Thoracic aorta (tissue), 2 donors: ENCODE measurements at regions not wholly inside any gene's neighbourhood (a gene's known extent, or its start where the extent isn't known, plus 50 kb on each side); places are given as distances from the start of the nearest gene placed in this dataset.

Experiments used
- ATAC-seq: fragments of 150-250 bp; one replicate; pipeline ENCODE4 v1.8.0; 2017; ENCODE audit warnings: low read depth; ENCODE audit not compliant: insufficient number of reproducible peaks, low FRiP score
- DNase-seq: peaks from one replicate; pipeline ENCODE4 v3.0.0-alpha.2; 2020; ENCODE audit warnings: low spot score
- H3K27ac ChIP-seq, 2 donors: fragments of 200-600 bp; sonication (generic); 1 replicate in 1 of 2; 2 replicates in 1 of 2; pipeline ENCODE4 v1.5.1; 2016; ENCODE audit warnings: mild to moderate bottlenecking in 2 of 2, moderate library complexity in 2 of 2
- H3K27me3 ChIP-seq: fragments of 200-600 bp; sonication (generic); replicated peaks from 2 replicates; pipeline ENCODE4 v1.6.0; 2016; ENCODE audit warnings: mild to moderate bottlenecking; ENCODE audit not compliant: insufficient read depth
- H3K36me3 ChIP-seq: fragments of 200-600 bp; sonication (generic); one replicate; pipeline ENCODE4 v1.5.1; 2016
- H3K4me1 ChIP-seq, 2 donors: fragments of 200-600 bp; sonication (generic); 1 replicate in 1 of 2; 2 replicates in 1 of 2; pipeline versions ENCODE4 v1.5.1 to v1.6.0; 2016; ENCODE audit warnings: low read depth in 2 of 2, mild to moderate bottlenecking in 1 of 2; ENCODE audit not compliant: control insufficient read depth in 1 of 2
- H3K4me3 ChIP-seq: fragments of 200-600 bp; sonication (generic); 2 replicates; pipeline ENCODE4 v1.5.1; 2016; ENCODE audit warnings: mild to moderate bottlenecking
- H3K9me3 ChIP-seq: fragments of 200-600 bp; sonication (generic); 2 replicates; pipeline ENCODE4 v1.5.1; 2016
- TF ChIP-seq, protein P1 (sequence below): fragments of 200-600 bp; sonication (generic); IDR thresholded peaks from one replicate; pipeline ENCODE4 v1.5.1; 2019; ENCODE audit warnings: antibody characterized with exemption

DNA sequence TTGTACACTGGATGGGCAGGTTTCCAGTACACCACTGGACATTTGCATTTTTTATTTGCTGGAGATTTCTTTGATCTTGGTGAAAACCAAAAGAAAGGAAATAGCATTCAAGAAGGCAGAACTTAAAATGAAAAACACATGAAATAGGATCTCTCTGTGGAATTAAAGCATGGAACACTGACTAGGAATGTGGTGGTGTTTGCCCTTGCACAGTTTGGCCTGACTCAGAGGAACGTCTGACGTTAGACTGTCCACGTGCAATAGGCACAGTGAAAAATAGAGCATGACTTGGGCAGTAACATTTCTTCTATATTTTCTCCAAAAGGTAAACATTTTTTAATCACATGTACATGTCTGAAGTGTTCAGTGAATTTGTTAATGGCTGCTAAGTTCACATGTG lies 474.1 kb upstream of the PRICKLE1 start:
- no peak for ATAC-seq

GRCh38 chr12:43062201-43062895 lies 472.8 kb upstream of the PRICKLE1 start:
- Histone ChIP-seq H3K27ac (no peak overlapping the region), H3K4me1 (peaks cover 0 to 12% of the 10 kb centered on the region in 2 donors), H3K4me3 (no peak overlapping the region), H3K36me3 (no peaks in the 10 kb centered on the region), H3K27me3 (no peaks in the 10 kb centered on the region), H3K9me3 (no peaks in the 10 kb centered on the region)
- TF ChIP-seq, protein P1, sequence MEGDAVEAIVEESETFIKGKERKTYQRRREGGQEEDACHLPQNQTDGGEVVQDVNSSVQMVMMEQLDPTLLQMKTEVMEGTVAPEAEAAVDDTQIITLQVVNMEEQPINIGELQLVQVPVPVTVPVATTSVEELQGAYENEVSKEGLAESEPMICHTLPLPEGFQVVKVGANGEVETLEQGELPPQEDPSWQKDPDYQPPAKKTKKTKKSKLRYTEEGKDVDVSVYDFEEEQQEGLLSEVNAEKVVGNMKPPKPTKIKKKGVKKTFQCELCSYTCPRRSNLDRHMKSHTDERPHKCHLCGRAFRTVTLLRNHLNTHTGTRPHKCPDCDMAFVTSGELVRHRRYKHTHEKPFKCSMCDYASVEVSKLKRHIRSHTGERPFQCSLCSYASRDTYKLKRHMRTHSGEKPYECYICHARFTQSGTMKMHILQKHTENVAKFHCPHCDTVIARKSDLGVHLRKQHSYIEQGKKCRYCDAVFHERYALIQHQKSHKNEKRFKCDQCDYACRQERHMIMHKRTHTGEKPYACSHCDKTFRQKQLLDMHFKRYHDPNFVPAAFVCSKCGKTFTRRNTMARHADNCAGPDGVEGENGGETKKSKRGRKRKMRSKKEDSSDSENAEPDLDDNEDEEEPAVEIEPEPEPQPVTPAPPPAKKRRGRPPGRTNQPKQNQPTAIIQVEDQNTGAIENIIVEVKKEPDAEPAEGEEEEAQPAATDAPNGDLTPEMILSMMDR = no peak
- ATAC-seq (no peak), DNase-seq (no peak)

More for the DNA sequence above, 474.1 kb upstream of the PRICKLE1 start:
- no peak for DNase-seq
- Histone ChIP-seq H3K4me1 (peaks cover 0 to 12% of the 10 kb centered on the region in 2 donors), H3K27ac (no peak overlapping the region), H3K9me3 (no peaks in the 10 kb centered on the region), H3K4me3 (no peak overlapping the region), H3K36me3 (no peaks in the 10 kb centered on the region), H3K27me3 (no peaks in the 10 kb centered on the region)
- TF ChIP-seq, protein P1 = no peak

GRCh38 chr12:43060742-43061141 lies 471.2 kb upstream of the PRICKLE1 start:
- H3K36me3 ChIP-seq = no peaks in the 10 kb centered on the region
- no peaks in the 10 kb centered on the region for H3K9me3 ChIP-seq
- H3K27me3 ChIP-seq = no peaks in the 10 kb centered on the region
- DNase-seq = no peak
- H3K27ac ChIP-seq = no peak overlapping the region
- peaks cover 0 to 12% of the 10 kb centered on the region in 2 donors for H3K4me1 ChIP-seq
- H3K4me3 ChIP-seq = no peak overlapping the region
- no peak for ATAC-seq
- TF ChIP-seq, protein P1 = no peak

DNA sequence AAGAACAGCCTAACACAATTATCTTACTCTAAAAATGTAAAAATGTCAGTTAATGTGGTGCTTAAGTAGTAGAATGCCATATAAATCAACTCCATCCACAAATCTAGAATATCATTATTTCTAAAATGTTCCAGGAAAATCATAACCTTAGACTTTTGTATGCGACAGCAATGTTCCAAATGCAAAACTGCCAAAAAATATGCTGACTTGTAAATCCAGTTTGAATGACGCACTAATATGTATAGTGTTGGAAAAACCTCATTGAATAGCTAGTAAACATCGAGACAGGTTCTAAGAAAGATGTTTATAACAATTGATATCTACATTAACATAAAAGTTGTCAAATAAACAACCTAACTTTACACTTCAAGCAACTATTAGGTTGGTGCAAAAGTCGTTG lies 469.1 kb upstream of the PRICKLE1 start:
- peaks cover 0 to 3% of the 10 kb centered on the region in 2 donors for H3K4me1 ChIP-seq

DNA sequence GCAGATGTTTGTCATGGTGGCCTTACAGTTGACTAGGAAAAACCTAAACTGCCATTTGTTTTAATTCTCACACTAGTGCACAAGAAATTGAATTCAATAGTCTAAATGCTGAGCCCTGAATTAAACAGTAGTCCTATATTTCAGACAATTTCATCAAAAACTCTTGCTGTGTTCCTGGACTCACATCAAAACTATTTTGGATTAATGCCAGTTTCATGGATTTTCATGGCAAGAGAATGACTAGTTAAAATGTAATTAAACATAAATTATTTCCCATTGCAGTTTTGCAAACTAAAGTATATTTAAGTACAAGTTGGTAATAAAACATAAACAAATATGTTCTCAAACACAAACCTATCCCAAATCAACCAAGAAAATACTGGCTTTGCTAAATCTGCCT lies 468.0 kb upstream of the PRICKLE1 start:
- H3K4me3 ChIP-seq = no peak overlapping the region
- no peaks in the 10 kb centered on the region for H3K36me3 ChIP-seq
- peaks cover 0 to 3% of the 10 kb centered on the region in 2 donors for H3K4me1 ChIP-seq
- no peak for ATAC-seq
- TF ChIP-seq, protein P1 = no peak
- no peaks in the 10 kb centered on the region for H3K9me3 ChIP-seq
- no peak for DNase-seq
- H3K27me3 ChIP-seq = no peaks in the 10 kb centered on the region
- no peak overlapping the region for H3K27ac ChIP-seq

More for the DNA sequence above, 469.1 kb upstream of the PRICKLE1 start:
- Histone ChIP-seq H3K9me3 (no peaks in the 10 kb centered on the region), H3K36me3 (no peaks in the 10 kb centered on the region), H3K4me3 (no peak overlapping the region), H3K27ac (no peak overlapping the region), H3K27me3 (no peaks in the 10 kb centered on the region)
- no peak for DNase-seq
- TF ChIP-seq, protein P1 = no peak
- no peak for ATAC-seq
